ENCODE measurements at regions not wholly inside any gene's neighbourhood (a gene's known extent, or its start where the extent isn't known, plus 50 kb on each side); places are given as distances from the start of the nearest gene placed in this dataset.

DNA sequence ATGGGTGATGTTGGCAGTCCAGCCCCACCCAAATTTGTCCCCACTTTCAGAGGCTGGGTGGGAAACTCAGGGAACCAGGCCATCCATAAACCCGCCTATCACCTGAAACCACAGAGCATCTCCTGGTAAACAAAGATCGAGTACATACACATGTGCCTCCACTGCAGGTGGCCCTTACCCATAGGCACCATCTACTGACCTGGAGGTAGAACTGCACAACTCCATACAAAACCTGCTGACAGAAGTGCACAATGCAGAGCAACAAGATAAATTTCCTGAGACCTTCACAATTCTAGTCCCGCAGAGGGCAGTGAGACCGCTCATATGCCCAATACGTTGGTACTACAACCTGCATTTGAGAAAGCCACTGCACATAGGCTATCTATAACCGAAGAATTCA is 856.3 kb downstream of the SUCLG1 start:
- DNase-seq, result no peak

DNA sequence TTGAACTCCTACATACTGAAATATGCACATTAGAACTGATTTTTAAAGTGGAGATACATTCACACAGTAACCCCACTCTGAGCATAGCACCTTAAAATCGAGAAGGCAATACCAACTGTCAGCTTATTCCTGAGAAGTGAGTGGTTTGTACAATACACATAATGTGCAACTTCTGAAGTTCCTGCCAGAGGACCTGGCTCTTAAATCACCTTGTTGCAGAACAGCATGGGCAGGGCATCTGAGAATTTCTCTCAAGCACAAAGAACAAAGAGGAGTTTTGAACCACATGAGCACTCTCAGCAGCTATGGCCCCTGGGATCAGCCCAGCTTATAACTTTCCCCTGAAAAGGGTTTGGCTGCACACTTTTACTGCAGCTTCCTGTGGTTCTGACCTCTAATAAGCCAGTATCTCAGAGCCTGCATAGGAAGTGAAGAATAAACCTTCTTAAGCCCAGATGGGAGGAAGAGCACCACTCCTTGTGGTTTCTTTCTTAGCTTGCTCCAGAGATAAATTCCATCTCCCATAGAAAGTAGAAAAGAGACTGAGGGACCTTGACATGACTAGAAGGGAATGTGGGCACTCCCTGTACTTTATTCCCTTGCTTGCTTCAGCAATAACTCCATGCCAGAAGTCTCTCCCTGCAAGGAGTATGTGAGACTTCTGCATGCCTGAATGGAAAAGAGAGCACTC is 862.3 kb downstream of the SUCLG1 start:
- no peak for DNase-seq

GRCh38 chr2:83595926-83596325 is 863.2 kb downstream of the SUCLG1 start:
- DNase-seq, result no peak

- no peak for DNase-seq
These were observed 863.9 kb downstream of the SUCLG1 start for GRCh38 chr2:83595121-83595690.

- DNase-seq, result no peak
These were observed 864.6 kb downstream of the SUCLG1 start for GRCh38 chr2:83594241-83595120.

GRCh38 chr2:83587309-83587708 is 871.8 kb downstream of the SUCLG1 start:
- no peak for DNase-seq

DNA sequence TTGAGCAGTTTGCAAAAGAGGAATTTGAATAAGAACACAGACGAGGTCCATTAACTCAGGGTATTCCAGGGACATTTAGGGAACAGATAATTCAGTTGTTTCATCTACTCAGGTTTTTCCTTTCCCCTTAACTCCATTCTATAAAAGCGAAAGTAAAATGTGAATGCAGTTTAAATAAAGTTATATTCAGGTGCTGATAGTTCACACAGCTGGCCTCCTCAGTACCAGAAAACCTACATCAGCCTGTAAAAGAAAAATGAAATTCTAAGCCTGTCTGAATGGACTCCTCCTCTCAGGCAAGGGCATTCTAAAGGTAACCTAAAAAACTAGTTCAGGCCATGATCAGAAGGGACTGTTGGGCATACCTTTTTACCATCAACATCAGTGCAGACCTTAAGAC is 873.8 kb downstream of the SUCLG1 start:
- DNase-seq, result no peak

DNA sequence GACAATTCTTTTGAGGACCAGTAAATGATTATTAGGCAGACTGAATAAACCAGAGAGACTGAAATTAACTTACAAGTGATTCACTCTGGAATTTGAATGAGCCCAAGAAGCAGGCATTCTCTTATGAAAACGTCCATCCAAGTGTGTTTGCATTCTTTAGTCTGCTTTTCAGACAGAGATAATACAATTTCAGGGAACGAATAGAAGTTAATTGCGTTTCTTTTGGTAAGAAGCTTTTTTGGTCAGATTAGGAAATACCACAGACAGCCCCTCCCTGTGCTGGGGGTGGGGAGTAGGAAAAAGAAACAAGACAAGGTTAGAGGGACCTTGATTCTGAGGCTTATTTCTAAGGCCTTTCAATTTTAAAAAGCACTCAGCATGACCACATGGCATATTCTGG is 874.4 kb downstream of the SUCLG1 start:
- DNase-seq, result no peak

- DNase-seq, result no peak
These were observed 876.5 kb downstream of the SUCLG1 start for GRCh38 chr2:83582589-83582988.

- DNase-seq, result no peak
These were observed 879.6 kb downstream of the SUCLG1 start for GRCh38 chr2:83579507-83579906.

GRCh38 chr2:83578405-83578804 is 880.7 kb downstream of the SUCLG1 start:
- no peak for DNase-seq

DNA sequence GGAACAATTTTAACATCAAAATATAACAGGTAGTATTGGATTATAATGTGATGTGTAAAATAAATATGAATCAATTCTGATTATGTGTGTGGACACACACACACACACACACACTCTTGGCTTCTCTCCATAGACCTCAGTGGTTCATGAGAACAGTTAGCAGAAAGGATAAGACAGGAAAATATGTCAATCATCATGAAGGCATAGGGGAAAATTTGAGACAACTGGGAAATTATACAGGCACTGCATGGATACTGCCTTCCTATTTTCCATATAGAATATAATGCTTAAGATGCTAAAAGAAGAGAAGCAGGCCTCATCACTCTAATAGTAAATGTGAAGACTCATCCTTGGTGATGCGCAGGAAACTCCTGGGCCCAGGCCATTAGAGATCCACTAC is 884.5 kb downstream of the SUCLG1 start:
- no peak for DNase-seq

DNA sequence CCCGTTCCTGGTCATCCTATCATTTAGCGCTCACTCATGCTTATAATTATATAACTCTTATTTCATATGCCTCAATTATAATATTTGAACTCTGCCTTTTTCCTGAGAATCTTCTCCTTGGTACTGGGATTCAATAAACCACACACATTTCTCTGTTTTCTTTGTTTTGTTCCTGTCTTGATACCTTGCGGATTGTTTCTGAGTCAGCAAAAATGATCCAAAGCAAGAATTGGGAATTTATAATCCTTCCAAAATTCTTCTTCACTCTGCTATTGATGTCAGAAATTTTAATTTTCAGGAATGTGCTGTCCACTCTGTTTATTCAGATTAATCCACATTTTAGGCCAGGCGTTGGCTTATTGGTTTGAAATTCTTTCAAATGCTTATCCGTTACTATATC is 886.0 kb downstream of the SUCLG1 start:
- no peak for DNase-seq

GRCh38 chr2:83572400-83572799 is 886.7 kb downstream of the SUCLG1 start:
- DNase-seq, result no peak

- DNase-seq, result no peak
These were observed 891.5 kb downstream of the SUCLG1 start for GRCh38 chr2:83567551-83567950.

GRCh38 chr2:83565626-83566025 is 893.5 kb downstream of the SUCLG1 start:
- DNase-seq, result no peak

DNA sequence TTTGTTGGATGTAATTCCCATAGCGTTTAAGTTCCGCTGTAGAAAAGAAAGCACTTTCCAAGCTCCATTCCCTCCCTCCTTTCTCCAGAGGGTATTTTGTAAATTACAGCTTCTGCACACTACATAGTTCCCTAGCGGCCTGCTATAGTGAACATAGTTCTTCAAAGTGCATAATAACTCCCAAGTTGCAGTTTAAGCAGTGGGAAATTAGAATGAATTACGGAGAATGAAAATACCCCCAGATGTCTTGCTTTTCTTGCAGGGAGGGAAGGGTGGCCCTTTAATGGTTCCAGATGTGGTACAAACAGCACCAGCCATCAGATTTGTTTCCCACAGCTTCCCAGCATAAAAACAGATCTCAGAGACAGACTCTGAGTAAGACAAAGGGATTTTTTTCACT is 893.9 kb downstream of the SUCLG1 start:
- DNase-seq, result no peak

GRCh38 chr2:83561592-83561991 is 897.5 kb downstream of the SUCLG1 start:
- DNase-seq, result no peak

GRCh38 chr2:83536556-83536955 is 922.5 kb downstream of the SUCLG1 start:
- no peak for DNase-seq

DNA sequence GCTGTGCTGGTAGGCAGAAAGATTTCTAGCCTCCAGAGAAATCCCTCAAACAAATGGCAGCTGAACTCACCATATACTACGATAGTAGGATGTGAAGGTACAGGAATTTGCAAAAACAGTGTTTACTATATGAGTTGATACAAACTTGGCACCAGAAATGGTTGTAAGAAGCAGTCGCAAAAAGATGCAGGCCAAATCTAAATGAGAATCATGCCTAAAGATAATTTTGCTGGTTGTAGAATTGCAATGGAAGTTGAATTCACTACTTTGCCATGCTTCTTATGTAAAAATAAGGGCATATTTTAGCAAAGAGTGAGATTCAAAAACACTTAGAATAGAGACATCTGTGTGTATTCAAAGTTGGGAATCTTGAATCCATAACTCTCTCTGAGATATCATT is 924.7 kb downstream of the SUCLG1 start:
- DNase-seq, result no peak

DNA sequence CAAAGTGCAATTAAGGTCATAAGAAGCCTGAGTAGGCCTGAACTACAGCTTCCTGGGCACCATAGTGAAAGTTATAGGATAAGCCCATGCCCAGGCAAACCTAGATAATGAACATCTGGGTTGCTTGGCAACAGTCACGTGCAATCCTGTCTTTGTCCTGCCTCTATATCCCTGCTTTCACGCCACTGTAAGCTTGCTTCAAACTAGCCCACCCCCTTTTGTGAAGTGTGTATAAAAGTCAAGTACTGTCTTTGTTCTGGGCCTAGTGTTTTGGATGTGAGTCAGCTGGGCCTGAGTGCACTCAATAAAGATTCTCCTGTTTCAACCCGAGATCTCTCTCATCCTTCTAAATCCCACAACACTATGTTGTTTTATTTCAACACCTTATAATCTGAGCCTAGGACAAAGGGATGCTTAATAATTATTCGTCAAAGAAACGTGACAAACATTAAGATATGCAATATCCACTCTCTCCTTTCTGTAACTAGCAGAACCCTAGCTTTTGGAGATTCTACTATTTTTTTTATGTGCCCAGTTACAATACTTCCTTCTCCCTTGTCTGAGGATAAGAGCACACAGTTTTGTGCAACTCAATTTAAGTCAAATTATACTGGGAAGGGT is 927.8 kb downstream of the SUCLG1 start:
- no peak for DNase-seq

DNA sequence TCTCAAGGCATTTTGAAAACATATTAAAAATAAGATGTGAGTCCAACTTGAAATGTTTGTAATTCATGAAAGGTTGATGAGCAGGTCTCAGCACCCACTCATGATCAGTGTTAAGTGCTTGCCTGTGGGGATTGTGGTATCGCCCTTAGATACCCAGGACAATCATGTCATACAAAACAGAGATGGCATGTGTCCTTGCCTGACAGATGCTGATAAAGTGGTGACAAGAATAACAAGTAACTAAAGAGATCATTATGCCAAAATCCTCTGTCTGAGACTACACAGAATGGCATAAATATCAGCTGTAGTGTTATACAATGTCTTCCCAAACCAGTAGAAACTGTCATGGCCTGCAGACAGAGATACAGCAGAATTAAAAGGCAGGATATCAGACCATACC is 930.3 kb downstream of the SUCLG1 start:
- DNase-seq, result no peak

GRCh38 chr2:83522891-83523493 is 936.1 kb downstream of the SUCLG1 start:
- DNase-seq, result no peak
